ENCODE measurements at regions not wholly inside any gene's neighbourhood (a gene's known extent, or its start where the extent isn't known, plus 50 kb on each side); places are given as distances from the start of the nearest gene placed in this dataset.

DNA sequence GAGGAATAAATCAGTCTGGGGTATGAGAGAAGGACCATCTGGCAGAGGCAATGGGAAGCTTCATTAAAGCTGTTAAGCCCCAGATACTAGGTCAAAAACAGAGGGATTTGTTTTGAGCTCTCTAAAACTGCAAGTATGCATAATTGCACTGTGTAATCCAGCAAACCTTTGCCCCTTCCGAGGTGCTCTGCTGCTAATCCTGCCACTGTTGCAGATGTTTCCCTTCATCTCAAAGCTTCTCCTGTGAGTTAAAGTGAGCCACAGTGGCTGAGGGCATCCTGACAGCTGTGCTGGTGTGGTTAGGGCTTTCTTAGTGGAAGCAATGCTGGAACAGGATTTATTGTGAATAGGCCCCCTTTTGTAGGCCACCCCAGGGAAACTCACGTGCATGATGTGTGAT, 160.3 kb upstream of the TRPC7 start:
- TF ChIP-seq, protein P1, sequence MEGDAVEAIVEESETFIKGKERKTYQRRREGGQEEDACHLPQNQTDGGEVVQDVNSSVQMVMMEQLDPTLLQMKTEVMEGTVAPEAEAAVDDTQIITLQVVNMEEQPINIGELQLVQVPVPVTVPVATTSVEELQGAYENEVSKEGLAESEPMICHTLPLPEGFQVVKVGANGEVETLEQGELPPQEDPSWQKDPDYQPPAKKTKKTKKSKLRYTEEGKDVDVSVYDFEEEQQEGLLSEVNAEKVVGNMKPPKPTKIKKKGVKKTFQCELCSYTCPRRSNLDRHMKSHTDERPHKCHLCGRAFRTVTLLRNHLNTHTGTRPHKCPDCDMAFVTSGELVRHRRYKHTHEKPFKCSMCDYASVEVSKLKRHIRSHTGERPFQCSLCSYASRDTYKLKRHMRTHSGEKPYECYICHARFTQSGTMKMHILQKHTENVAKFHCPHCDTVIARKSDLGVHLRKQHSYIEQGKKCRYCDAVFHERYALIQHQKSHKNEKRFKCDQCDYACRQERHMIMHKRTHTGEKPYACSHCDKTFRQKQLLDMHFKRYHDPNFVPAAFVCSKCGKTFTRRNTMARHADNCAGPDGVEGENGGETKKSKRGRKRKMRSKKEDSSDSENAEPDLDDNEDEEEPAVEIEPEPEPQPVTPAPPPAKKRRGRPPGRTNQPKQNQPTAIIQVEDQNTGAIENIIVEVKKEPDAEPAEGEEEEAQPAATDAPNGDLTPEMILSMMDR (IDR thresholded peaks at IDR 0.05), result no peak
- no peak for TF ChIP-seq POLR2AphosphoS5 (IDR thresholded peaks at IDR 0.05)

Measured in prostate gland (tissue), 2 donors.